OCI-LY7 (cell line): ENCODE measurements at regions not wholly inside any gene's neighbourhood (a gene's known extent, or its start where the extent isn't known, plus 50 kb on each side); places are given as distances from the start of the nearest gene placed in this dataset.

ENCODE experiments used
- BruUV-seq: library from RNA; stranded (reverse); fragments of 400-500 nt; replicated peaks from 2 replicates; lab custom pipeline; 2021; lab: Mats Ljungman, UMichigan
- CTCF ChIA-PET: fragments of 300-600 bp; sonication (Branson Sonifier 250); formaldehyde crosslinking; loops from one replicate; lab custom pipeline; 2022; ENCODE audit warnings: antibody characterized with exemption; ENCODE audit not compliant: unreplicated experiment; lab: Charles Lee
- POLR2A ChIA-PET: fragments of 300-600 bp; sonication (Branson Sonifier 250); formaldehyde crosslinking; loops from one replicate; lab custom pipeline; 2022; ENCODE audit warnings: antibody characterized with exemption; lab: Charles Lee
- DNase-seq: peaks from one replicate; pipeline ENCODE4 v3.0.0-alpha.2; 2015; ENCODE audit warnings: low spot score
- H2AFZ ChIP-seq: fragments of 200-600 bp; sonication (generic), shearing (Covaris generic); 2 replicates; pipeline ENCODE4 v1.6.1; 2014; ENCODE audit warnings: mild to moderate bottlenecking, antibody characterized with exemption, low read length, moderate library complexity
- H3K27ac ChIP-seq: fragments of 200-600 bp; sonication (generic); 2 replicates; pipeline ENCODE4 v1.5.1; 2014; ENCODE audit warnings: mixed run types, low read depth, mild to moderate bottlenecking, moderate library complexity, low read length, inconsistent platforms; ENCODE audit not compliant: poor library complexity, severe bottlenecking
- H3K36me3 ChIP-seq: fragments of 200-600 bp; sonication (generic); 2 replicates; pipeline ENCODE4 v1.6.1; 2014; ENCODE audit warnings: mild to moderate bottlenecking, antibody characterized with exemption, low read length, moderate library complexity, mixed read lengths; ENCODE audit not compliant: insufficient read depth
- H3K4me1 ChIP-seq: fragments of 200-600 bp; sonication (generic); 2 replicates; pipeline ENCODE4 v1.5.1; 2014; ENCODE audit warnings: mild to moderate bottlenecking, low read length; ENCODE audit not compliant: insufficient read depth, poor library complexity, severe bottlenecking
- H3K4me2 ChIP-seq: fragments of 200-600 bp; sonication (generic); 2 replicates; pipeline ENCODE4 v1.6.1; 2014; ENCODE audit warnings: mild to moderate bottlenecking, low read length
- H3K4me3 ChIP-seq: fragments of 200-600 bp; sonication (generic); 2 replicates; pipeline ENCODE4 v1.5.1; 2014; ENCODE audit warnings: mild to moderate bottlenecking, low read depth, low read length; ENCODE audit not compliant: poor library complexity, severe bottlenecking
- H3K79me2 ChIP-seq: fragments of 200-600 bp; sonication (generic); 2 replicates; pipeline ENCODE4 v1.6.1; 2016; ENCODE audit warnings: low read depth, mild to moderate bottlenecking, low read length, moderate library complexity, mixed read lengths; ENCODE audit not compliant: insufficient read depth
- H3K9me2 ChIP-seq: fragments of 200-600 bp; sonication (generic); 2 replicates; pipeline ENCODE4 v1.6.1; 2016; ENCODE audit warnings: mild to moderate bottlenecking, low read length, mixed read lengths; ENCODE audit not compliant: insufficient read depth
- H3K9me3 ChIP-seq: fragments of 200-600 bp; sonication (generic); 2 replicates; pipeline ENCODE4 v1.6.1; 2014; ENCODE audit warnings: mild to moderate bottlenecking, mixed run types, low read length, mixed read lengths
- H4K20me1 ChIP-seq: fragments of 200-600 bp; sonication (generic); 2 replicates; pipeline ENCODE4 v1.6.1; 2014; ENCODE audit warnings: mild to moderate bottlenecking, antibody characterized with exemption, low read length, moderate library complexity, mixed read lengths; ENCODE audit not compliant: insufficient read depth
- CTCF ChIP-seq: fragments of 200-600 bp; sonication (generic); conservative IDR thresholded peaks from 2 replicates; pipeline ENCODE4 v1.5.1; 2014; ENCODE audit warnings: mild to moderate bottlenecking, antibody characterized with exemption, low read length, moderate library complexity, mixed read lengths
- EZH2phosphoT487 ChIP-seq: fragments of 200-600 bp; sonication (generic); IDR thresholded peaks from 2 replicates; pipeline ENCODE4 v1.6.1; 2018; ENCODE audit warnings: low read depth, borderline replicate concordance, mild to moderate bottlenecking, mixed run types, antibody characterized with exemption, low read length, moderate library complexity, mixed read lengths
- intact Hi-C: fragments of 100-400 bp; cut with micrococcal nuclease; formaldehyde crosslinking; loops from one replicate; pipeline ENCODE4 v1.10.0; 2022; ENCODE audit not compliant: unreplicated experiment

- no TSS peak for BruUV-seq
- Histone ChIP-seq H3K9me3 (no peaks in the 10 kb centered on the region), H3K36me3 (no peaks in the 10 kb centered on the region), H3K9me2 (no peaks in the 10 kb centered on the region), H3K27ac (no peak overlapping the region), H3K4me3 (no peak overlapping the region), H4K20me1 (no peaks in the 10 kb centered on the region), H2AFZ (no peak overlapping the region), H3K79me2 (no peaks in the 10 kb centered on the region), H3K4me2 (no peak overlapping the region), H3K4me1 (no peaks in the 10 kb centered on the region)
- intact Hi-C loops, result no loop called here
- peak; percentile 9 for DNase-seq
- no peak for TF ChIP-seq CTCF
- TF ChIP-seq EZH2phosphoT487, result no peak
- POLR2A ChIA-PET, result no interaction called here
- CTCF ChIA-PET, result no interaction called here
Observed at GRCh38 chr18:29560270-29560669, 1383.3 kb upstream of the CDH2 start.

GRCh38 chr18:29556070-29556469 lies 1379.1 kb upstream of the CDH2 start:
- H3K36me3 ChIP-seq, result no peaks in the 10 kb centered on the region
- intact Hi-C loops, result no loop called here
- H3K9me2 ChIP-seq, result no peaks in the 10 kb centered on the region
- H4K20me1 ChIP-seq, result no peaks in the 10 kb centered on the region
- H3K4me2 ChIP-seq, result no peak overlapping the region
- no peak for TF ChIP-seq EZH2phosphoT487
- TF ChIP-seq CTCF, result no peak
- CTCF ChIA-PET, result no interaction called here
- no TSS peak for BruUV-seq
- no peaks in the 10 kb centered on the region for H3K4me1 ChIP-seq
- no peaks in the 10 kb centered on the region for H3K79me2 ChIP-seq
- no peak for DNase-seq
- no peak overlapping the region for H2AFZ ChIP-seq
- POLR2A ChIA-PET, result no interaction called here
- H3K4me3 ChIP-seq, result no peak overlapping the region
- H3K27ac ChIP-seq, result no peak overlapping the region
- no peaks in the 10 kb centered on the region for H3K9me3 ChIP-seq

GRCh38 chr18:29549759-29550158 lies 1372.8 kb upstream of the CDH2 start:
- H4K20me1 ChIP-seq, result no peaks in the 10 kb centered on the region
- no peaks in the 10 kb centered on the region for H3K9me2 ChIP-seq
- H3K36me3 ChIP-seq, result no peaks in the 10 kb centered on the region
- TF ChIP-seq EZH2phosphoT487 (no peak), CTCF (no peak)
- no peak overlapping the region for H3K4me2 ChIP-seq
- H3K27ac ChIP-seq, result no peak overlapping the region
- DNase-seq, result no peak
- no peaks in the 10 kb centered on the region for H3K9me3 ChIP-seq
- H3K4me1 ChIP-seq, result no peaks in the 10 kb centered on the region
- CTCF ChIA-PET, result no interaction called here
- no peak overlapping the region for H2AFZ ChIP-seq
- H3K4me3 ChIP-seq, result no peak overlapping the region
- no TSS peak for BruUV-seq
- H3K79me2 ChIP-seq, result no peaks in the 10 kb centered on the region
- intact Hi-C loops, result no loop called here
- POLR2A ChIA-PET, result no interaction called here
